NCI-H526 (cell line): ENCODE measurements at regions not wholly inside any gene's neighbourhood (a gene's known extent, or its start where the extent isn't known, plus 50 kb on each side); places are given as distances from the start of the nearest gene placed in this dataset.

Experiments used
- DNase-seq, 2 experiments: peaks; one replicate each; lab custom pipeline; 2025; lab: John Stamatoyannopoulos, UW

DNA sequence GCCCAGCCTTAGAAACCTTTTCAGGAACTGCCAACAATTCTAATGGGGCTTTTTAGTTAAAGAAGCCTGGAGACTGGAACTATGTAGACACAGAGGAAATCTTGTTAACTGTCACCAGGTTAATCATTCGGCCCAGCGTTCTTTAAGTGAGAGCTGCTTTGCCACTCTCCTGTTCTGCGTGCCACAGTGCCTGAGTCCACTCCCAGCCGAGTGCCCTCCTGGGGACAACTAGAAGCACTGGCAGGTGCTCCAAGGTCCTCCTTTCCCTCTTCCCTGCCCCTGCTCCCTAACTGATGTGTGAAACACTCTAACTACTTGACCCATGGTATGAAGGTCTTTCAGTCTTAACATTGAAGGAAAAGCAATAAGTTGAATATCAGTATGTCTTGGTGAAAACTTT lies 151.2 kb upstream of the TLL1 start:
- DNase-seq = no peak

DNA sequence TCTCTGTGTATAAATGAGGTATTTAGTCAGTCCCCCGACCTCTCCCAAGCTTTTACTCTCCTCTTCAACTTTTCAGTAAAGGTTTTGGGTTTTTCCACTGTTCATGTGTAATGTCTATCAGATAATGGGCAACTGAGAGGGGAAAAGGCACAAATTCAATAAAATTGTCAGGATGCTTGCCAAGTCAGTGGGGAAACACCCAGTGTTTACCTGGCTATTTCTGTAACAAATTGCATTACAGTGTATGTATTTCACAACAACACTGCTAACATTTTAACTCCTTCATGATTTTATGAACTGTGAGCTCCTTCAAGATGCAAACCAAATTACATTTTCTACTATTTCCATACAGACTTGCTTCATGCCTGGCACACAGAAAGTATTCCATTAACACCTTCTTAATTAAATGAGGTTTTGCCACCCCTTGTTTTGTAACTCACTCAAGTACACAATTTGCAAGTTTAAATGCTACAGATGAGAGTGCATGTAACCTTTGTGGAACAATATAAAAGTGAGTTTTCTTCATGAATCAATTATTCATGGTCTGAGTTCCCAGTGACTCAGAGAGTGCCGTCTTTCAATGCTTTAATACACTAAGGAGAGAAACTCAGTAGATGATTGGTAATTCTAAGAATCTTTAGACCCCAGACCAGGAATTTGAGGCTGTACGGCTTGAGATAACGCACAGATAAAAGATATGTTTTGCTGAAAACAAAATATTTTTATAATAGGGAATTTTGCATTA lies 149.8 kb upstream of the TLL1 start:
- DNase-seq = no peak

DNA sequence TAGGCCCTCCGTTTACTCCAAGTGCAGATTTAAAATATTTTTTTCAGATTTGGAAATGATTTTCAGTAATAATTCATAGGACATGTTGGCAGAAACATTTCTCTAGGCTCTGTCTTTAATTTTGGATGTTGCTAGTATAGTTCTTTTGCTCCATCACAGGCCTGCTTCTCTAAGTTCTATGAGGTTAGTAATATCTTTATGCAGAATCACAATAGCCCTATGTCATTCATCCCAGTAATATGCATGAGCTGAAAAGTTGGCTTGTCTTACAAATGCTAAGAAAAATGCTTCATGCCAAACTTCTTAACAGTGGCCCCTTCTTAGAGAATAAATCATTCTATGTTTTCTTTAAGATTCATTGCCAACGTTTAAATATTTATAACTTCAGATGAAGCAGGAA lies 148.3 kb upstream of the TLL1 start:
- DNase-seq = no peak

DNA sequence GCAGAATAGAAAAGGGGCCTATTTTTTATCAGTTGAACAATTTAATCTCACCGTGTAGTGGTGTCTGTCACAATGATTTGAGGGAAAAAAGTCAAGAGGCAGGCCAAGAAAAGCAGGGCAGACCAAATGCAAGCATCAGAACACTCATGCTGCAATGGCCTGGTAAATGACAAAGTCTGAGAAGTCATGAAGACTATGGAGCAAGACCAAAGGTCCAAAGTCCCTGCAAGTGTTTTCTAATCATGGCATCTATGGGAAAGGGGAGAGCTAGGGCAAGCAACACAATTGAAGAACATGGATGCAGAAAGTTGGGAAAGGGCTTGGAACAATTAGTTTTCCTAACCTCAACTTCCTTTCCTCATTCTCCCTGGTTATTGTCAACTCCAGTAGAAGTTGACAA lies 147.7 kb upstream of the TLL1 start:
- DNase-seq = no peak

DNA sequence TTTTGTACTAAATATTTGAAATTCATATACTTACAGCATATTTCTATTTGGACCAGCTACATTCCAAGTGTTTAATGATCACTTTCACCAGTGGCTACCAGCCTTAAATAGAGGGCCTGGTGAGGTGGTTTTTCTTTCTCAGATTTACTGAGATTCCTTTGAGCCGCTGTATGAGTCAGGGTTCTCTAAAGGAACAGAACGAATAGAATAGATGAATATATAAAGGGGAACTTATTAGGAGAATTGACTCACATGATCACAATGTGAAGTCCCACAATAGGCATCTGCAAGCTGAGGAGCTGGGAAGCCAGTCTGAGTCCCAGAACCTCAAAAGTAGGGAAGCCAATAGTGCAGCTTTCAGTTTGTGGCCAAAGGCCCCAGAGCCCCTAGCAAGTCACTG lies 146.2 kb upstream of the TLL1 start:
- no peak for DNase-seq

DNA sequence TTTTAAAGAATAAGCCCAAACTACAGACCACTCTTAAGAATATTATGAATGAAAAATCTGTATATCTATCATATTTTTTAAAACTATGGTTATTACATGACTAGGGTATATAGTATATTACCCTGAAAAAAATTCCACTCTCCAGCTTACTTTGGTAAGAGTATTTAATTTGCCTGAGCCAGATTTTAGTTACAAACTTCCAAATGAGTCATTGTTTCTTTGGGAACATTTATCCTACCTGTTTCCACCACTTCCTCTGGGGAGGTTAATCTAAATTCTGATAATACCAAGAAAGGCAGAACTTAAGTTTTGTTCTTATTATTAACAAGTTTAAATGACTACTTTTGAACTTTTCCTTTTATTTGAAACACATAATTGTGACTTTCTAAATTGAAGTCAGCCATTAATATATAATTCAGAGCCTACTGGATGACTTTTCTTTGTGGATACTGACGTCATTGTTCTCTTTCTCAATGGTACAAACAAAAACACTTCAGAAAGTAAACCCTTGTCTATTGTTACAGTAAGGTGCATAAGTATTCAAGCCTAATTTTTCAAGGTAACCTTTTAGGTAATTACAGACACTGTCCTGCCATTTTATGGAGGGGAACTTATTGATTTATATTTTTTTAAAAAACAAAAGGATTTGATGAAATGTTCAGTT lies 135.6 kb upstream of the TLL1 start:
- DNase-seq = no peak

DNA sequence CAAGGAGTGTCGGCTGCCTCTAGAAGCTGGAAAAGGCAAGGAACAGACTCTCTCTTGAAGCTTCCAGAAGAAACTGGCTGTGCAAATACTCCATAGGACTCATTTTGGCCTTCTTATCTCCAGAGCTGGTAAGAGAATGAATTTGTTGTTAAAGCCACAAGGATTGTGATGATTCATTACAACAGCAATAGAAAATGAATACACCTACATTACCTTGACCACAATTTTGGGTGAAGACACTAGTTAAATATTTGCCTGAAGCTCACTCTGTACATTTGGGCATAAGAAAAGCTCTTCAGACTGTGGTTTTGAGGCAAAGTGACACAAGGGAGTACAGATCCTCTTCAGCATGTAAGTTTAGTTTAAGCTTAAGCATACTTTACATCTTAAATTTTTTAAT lies 134.5 kb upstream of the TLL1 start:
- no peak for DNase-seq

DNA sequence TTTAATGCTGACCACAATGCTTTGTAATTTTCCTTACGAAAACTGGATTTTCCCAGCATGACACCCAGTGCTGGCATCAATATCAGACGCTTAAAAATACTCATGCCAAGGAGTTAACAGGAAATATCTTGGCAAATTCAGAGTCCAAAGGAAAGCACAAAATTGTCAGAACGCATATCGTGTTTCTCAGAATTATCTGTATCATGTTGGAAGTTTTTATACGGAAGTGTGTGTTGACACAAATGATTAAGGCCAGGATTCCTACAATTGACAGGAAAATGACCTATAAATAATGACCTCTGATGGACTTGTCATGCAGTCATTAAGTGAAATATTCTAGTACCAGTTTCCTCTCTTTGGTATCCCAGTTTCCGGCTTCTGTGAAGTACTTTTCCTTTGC lies 132.1 kb upstream of the TLL1 start:
- no peak for DNase-seq

DNA sequence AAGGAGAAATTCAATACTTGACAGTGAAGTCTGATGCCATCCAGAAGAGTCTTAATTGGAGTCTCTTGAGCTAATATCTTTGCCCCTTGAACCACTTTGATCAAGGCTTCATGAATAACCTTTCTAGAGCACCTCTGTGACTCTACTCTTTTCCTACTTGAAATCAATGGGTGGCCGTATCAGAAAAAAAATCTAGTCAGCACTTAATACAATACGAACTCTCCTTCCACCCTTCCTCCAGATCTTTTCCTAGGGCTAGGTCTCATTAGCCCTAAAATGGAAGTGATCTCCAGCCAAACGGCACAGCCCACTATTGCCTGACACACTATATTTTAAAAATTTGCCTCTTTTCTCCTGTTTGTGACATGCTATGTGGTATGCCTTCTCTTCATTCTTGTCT lies 129.6 kb upstream of the TLL1 start:
- no peak for DNase-seq

DNA sequence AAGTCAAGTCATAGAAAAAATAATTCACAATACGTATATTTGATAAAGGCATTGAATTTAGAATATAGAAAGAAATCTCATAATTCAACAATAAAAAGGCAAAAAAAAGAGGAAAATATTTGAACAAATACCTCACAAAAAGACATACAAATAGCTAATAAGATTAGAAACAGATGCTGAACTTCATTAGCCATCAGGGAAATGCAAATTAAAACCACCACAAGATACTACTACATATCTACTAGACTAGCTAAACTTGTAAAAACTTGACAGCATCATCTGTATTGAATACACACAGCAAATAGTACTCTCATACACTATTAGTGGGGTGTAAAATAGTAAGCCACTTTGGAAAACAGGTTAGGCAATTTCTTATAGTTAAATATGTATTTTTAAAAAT lies 128.7 kb upstream of the TLL1 start:
- DNase-seq = no peak

DNA sequence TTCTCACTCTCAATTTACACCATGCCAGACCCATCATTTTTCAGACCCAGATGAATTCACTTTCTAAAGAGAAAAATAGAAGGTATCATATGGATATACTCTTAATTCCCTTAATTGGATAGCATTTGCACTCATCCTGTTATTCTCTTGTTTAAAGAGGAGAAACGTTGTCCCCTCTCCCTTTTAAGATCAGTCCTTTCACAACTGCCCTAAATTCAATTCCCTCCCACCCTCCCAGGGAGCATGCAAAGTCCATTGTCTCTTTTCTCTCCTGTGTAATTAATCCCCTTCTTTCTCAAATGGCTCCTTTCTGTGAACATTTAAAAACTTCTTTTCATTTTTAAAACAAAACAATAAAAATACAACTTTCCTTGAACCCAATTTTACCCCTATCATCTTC lies 124.7 kb upstream of the TLL1 start:
- DNase-seq = no peak

DNA sequence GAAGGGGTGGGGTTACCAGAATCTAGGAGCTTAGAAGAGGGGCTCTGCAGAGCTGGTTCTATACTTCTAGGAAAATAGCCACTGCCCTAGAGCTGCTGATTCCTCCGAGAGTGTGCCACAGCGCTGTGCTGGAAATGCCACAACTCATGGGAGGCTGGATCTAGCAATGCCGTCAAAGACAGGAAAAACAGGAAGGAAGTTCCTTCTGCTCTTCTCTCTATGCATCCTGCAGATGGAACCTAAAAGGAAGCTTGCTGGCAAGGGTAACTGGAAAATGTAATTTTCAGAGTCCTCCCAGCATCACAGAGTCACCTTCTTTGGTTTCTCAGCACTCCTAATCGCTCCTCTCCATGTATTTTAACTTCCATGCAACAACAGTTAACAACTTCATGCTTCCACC lies 121.2 kb upstream of the TLL1 start:
- DNase-seq = no peak

DNA sequence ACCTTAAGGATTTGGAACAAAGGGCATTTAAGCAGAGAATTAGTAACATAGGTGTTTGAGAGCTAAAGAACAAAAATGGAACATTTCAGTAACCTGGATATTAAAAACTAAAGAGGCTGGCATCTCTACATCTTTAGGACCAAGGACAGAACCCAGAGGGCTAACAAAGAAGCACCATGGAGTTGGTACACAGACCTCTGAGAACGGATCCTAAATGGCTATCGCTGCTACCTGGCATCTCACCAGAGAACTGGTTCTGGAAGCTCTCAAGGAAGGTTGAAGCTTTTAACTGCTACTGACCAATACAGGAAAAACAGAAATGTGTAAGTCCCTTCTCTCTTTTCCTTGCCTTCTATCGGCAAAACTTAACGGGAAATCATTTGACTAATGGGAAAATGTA lies 118.4 kb upstream of the TLL1 start:
- DNase-seq = no peak

DNA sequence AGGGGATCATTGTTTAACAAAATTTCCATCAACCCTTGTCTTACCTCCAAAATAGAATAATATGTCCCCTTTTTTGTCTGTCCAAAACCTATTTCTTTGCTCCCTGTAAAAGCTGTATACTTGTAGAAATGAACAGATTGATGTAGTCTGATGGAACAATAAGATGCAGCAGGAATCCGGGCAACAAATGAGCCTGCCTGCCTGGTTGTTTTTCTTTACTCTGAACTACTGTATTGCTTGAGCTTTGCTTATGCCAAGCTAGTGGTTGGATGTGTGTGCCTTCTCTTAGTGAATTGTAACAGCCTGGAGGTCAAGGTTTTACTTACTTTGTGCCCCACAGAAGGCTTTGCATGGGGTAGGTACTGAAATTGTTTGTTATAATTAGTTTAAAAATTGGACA lies 116.2 kb upstream of the TLL1 start:
- no peak for DNase-seq

DNA sequence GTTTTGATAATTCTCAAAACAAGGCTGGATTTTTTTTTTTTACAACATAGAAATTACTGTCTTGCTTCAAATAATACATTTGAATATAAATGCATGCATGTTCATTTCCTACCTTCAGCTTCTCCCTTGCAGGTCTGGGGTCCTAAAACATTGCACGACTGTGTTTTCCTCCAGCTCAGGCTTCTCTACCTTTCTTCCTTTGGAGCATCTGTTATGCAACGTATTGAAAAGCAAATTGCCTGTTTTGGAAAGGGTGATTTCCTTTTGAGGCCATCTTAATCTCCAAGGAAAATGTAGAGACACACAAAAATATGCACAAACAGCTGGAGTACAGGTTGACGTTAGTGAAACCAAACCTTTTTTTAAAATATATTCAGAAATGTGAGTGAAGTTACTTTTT lies 115.6 kb upstream of the TLL1 start:
- DNase-seq = no peak

DNA sequence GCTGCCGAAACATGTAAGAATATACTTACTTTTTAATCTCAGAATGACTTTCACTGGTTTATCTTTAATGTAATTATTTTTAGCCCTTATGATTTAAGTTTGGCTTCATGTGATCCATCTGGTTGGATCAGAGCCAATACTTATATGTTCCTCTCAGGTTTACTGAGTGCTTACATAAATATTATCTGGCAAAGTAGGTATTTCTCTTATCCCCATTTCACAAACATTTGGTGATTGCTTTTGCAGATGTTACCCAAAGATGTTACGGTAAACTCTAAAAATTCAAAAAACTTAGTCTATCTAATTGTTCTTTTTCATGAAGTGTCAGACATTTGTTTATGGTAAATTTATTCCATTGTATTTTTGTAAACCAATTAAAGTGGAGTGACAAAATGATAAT lies 115.0 kb upstream of the TLL1 start:
- DNase-seq = no peak

DNA sequence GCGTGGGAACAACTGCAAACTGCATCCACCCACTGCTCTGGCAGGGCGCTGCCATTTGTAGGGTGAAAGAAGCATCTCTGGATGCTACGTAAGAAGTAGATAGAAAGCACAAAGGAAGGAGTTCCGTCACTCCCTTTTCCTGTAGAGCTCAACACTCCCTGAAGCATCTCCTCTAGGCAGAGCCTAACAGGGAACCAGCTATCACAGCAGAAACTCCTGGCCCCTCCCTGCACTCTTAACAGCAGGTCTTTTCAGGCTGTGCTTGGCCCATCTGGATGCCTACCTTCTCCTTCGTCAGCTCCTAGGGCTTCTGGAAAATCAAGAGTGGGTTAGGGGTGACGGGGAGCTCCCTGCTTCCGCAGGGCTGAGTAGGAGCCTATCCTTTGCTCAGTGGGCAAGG lies 112.9 kb upstream of the TLL1 start:
- DNase-seq = no peak

DNA sequence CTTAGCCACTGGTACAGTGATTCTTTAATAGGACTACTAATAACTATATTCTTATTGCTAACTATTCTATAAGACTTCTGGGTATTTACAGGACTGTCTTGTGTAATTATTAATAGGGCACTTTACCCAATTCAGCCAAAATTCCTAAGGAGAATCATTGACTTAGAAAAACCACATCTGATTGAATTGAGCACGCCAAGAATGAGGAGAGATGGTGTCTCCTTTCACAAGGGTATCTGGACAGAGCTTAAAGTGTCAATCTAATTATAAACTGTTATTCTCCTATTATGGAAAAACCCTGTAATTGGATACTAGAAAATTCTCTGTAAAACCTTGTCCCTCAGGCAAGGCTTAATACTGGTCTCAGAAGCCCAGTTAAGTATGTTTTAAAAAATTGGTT lies 111.1 kb upstream of the TLL1 start:
- DNase-seq = no peak

DNA sequence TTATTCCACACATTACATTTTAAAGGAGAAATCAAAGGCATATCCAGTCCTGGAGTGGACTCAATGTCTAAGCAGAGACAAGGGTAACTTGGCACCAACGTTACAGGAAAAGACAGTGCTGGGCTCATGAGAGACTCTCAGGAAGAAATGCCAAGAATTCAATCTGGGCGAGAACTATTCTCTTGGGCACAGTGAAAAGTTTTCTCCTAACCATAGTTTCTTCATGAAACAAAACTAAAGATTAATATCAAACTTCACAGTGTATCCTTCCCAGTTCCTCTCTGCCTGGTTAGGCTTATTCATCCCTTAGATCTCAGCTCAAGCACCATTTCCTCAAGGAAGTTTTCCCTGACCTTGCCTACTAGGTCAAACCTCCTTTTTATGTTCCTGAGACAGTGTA lies 109.4 kb upstream of the TLL1 start:
- DNase-seq = no peak

DNA sequence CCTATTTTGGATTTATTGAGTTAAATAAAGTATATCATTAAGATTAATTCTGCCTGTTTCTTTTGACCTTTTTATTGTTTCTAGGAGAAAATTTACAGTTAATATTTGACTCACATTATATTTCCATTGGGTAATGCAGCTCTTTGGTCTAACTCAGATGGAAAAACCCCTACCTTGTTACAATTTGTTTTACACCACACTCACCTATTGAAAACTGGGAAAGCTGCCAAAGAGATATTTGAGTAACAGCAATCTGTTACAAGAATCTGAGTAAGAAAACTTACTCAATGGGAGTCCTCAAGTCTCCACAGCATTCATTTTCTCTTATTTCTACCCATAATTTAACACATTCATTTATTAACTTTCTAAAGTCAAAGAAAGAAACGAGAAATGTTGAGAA lies 108.0 kb upstream of the TLL1 start:
- DNase-seq = no peak

DNA sequence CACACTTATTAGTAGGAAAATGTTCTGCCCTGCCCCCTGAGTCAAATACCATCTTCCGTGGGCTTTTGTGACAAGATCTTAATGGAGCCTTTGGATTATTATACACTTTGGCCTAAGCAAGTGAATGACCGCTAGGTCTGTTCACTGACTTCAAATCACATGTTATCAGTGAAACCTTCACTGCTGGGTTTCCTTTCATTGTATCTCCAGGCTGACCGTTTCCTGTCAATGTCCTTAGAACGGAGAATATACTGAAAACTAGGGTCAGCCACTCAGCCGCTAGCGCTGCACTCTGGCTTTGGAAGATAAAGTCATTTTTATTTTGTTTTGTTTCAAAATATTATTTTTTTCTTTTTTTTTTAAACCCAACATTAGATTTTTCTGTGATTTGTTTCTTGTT lies 107.0 kb upstream of the TLL1 start:
- DNase-seq = no peak

DNA sequence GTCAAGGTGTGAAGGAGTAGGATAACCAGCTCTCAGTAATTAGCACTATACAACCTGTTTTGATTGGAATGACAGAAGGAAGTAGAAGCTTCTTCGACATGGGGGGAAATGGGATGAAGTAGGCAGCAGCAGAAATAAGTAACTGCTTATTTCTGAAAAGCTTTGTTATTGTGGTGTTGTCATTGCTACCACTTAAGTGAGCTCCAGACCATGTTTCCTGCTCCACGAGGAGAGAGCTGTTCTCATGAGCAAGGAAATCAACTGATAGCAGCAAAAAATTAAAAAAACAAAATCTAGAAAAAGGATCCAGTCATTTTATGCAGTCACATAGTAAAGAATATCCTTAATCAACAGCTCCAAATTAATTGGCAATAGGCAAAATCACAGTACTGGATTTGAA lies 106.1 kb upstream of the TLL1 start:
- DNase-seq = no peak

DNA sequence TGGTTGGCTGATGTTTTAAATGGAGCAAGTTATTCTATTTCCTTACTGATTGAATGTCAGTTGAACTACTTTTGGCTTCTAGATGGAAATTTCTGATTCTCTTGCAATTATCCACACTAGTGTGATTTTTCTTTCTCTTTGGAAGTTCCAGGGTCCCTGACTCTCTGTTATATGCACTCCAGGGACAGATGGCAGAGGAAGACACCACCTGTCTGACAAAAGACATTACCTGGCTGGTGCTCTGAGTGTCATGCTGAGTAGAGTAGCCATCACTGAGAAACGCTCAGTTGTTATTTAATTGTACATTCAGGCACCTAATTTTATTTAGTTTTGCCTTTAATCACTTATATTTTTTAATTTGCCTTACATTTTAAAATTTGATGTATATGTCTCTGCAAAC lies 105.4 kb upstream of the TLL1 start:
- no peak for DNase-seq

DNA sequence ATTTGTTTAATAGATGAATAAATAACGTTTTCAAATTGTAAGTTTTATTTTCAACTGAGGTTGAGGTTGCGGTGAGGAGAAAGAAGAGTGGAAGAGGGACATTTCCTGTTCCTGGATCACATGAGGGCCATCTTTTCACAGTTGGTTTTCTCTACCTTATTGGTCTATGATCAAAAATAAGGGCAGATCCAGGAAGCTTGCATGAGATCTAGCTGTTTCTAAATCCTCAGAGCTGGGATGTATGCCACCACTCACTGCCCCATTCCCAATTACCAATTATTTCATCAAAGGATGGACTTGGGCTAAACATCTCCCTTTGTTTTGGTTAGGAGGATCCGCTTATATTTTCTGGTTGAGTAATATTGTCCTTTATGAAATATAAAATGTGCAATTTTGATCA lies 104.8 kb upstream of the TLL1 start:
- DNase-seq = no peak
